ENCODE measurements at regions not wholly inside any gene's neighbourhood (a gene's known extent, or its start where the extent isn't known, plus 50 kb on each side); places are given as distances from the start of the nearest gene placed in this dataset.

- no peaks in the 10 kb centered on the region for H3K79me2 ChIP-seq (ENCODE audit: control insufficient read depth in 1 of 2, insufficient read depth in 2 of 2, low read length in 2 of 2)
- H2AK5ac ChIP-seq (ENCODE audit: low read depth, low read length): no peak overlapping the region
- H3K23ac ChIP-seq (ENCODE audit: insufficient read length): no peak overlapping the region
- H3K56ac ChIP-seq (replicated peaks; ENCODE audit: insufficient read length, low read depth, low read length): no peak overlapping the region
- no peak overlapping the region for H4K5ac ChIP-seq (ENCODE audit: insufficient read length, low read depth, low read length)
- H3K27me3 ChIP-seq (replicated peaks in 1 of 4; ENCODE audit: control insufficient read depth in 3 of 4, extremely low read depth in 1 of 4, insufficient read depth in 3 of 4, low read length in 3 of 4): 0 out of 7 replicates have a peak, but pooled peaks cover 0 to under 1% (median 0%) of the 10 kb centered on the region in 4 experiments
- H2BK20ac ChIP-seq (ENCODE audit: low read length): no peak overlapping the region
- H3K27ac ChIP-seq (ENCODE audit: low read depth, low read length): no peak overlapping the region
- ChIA-PET POLR2A (ENCODE audit: partially characterized antibody) (no interaction called here), CTCF (ENCODE audit: partially characterized antibody) (interaction anchor here (1.1 to 3.9 kb wide), 4 partner anchors 15 to 188 kb away, joined by 3 to 13 read pairs (median 4); no protein-coding TSS in a partner anchor)
- H2BK15ac ChIP-seq (ENCODE audit: low read length): no peak overlapping the region
- WGBS, 2 experiments (ENCODE audit: extremely low coverage in 1 of 2, insufficient coverage in 1 of 2, insufficient read length in 1 of 2, insufficient replicate concordance in 2 of 2, low coverage in 1 of 2, low lambda C conversion rate in 2 of 2, missing lambda C conversion rate in 1 of 2): 86% methylated on average over 3 of the region's 3 CpGs; no CpG with 5 or more reads in 1 of the 2 experiments
- H4K91ac ChIP-seq (replicated peaks; ENCODE audit: insufficient read length, low read length): no peak overlapping the region
- H4K20me1 ChIP-seq (replicated peaks in 1 of 2; ENCODE audit: control insufficient read depth in 1 of 2, insufficient read depth in 2 of 2, low read length in 2 of 2): no peaks in the 10 kb centered on the region
- no peak overlapping the region for H3K18ac ChIP-seq (ENCODE audit: extremely low read depth, low read length)
- H2BK120ac ChIP-seq (replicated peaks; ENCODE audit: low read depth, low read length): no peak overlapping the region
- H3K14ac ChIP-seq (ENCODE audit: insufficient read length): no peak overlapping the region
- no peak overlapping the region for H2BK5ac ChIP-seq (ENCODE audit: low read depth, low read length)
- FAIRE-seq: no peak
- H3K79me1 ChIP-seq (ENCODE audit: low read depth, low read length): no peaks in the 10 kb centered on the region
- no peaks in the 10 kb centered on the region for H3K36me3 ChIP-seq (ENCODE audit: control insufficient read depth in 2 of 4, insufficient read depth in 4 of 4, low read length in 3 of 4)
- no peak overlapping the region for H3K4me2 ChIP-seq (ENCODE audit: insufficient read depth in 1 of 2, low read depth in 2 of 2, low read length in 2 of 2)
- H2BK12ac ChIP-seq (ENCODE audit: low read depth, low read length): no peak overlapping the region
- no peaks in the 10 kb centered on the region for H3K9me3 ChIP-seq (ENCODE audit: insufficient read depth in 2 of 2, low read depth in 1 of 2, low read length in 1 of 2)
- H3K9ac ChIP-seq (replicated peaks in 1 of 4; ENCODE audit: extremely low read depth in 1 of 4, low read depth in 3 of 4, low read length in 3 of 4): no peak overlapping the region
- H2AFZ ChIP-seq (ENCODE audit: low read length): no peak overlapping the region
- no peak for DNase-seq (ENCODE audit: low read depth in 1 of 2, low spot score in 2 of 2)
- no peak overlapping the region for H3K4me3 ChIP-seq (ENCODE audit: extremely low read depth in 1 of 4, insufficient read depth in 2 of 4, low read depth in 3 of 4, low read length in 4 of 4)
- H3K23me2 ChIP-seq (ENCODE audit: low read depth, low read length): no peaks in the 10 kb centered on the region
- no peak overlapping the region for H3K4ac ChIP-seq (replicated peaks; ENCODE audit: insufficient read length, low read depth, low read length)
- H4K8ac ChIP-seq (ENCODE audit: extremely low read depth, insufficient read depth, low read length): no peak overlapping the region
- H3K4me1 ChIP-seq (replicated peaks in 1 of 4; ENCODE audit: control insufficient read depth in 3 of 4, insufficient read depth in 4 of 4, low read length in 3 of 4): 0 out of 7 replicates have a peak, but pooled peaks cover 0 to 4% (median 0%) of the 10 kb centered on the region in 4 experiments
- TF ChIP-seq TAF7 (optimal IDR thresholded peaks at IDR 0.05; ENCODE audit: borderline replicate concordance, low read depth, low read length) (no peak), E2F6 (IDR thresholded peaks at IDR 0.05) (no peak), CEBPB (IDR thresholded peaks at IDR 0.05; ENCODE audit: low read depth, low read length) (no peak), KDM4A (IDR thresholded peaks at IDR 0.05; ENCODE audit: low read depth, low read length, severe bottlenecking) (no peak), MAX (IDR thresholded peaks at IDR 0.05) (no peak), KDM5A (IDR thresholded peaks at IDR 0.05; ENCODE audit: low read length) (no peak), BCL11A (IDR thresholded peaks at IDR 0.05; ENCODE audit: low read depth in 2 of 2, low read length in 2 of 2) (no peak), BACH1 (IDR thresholded peaks at IDR 0.05; ENCODE audit: low read length) (no peak), PHF8 (conservative IDR thresholded peaks at IDR 0.05; ENCODE audit: low read depth, low read length) (no peak), SIN3A (conservative IDR thresholded peaks at IDR 0.05 in 1 of 2, IDR thresholded peaks at IDR 0.05 in 1 of 2; ENCODE audit: low read depth in 1 of 2, low read length in 2 of 2) (no peak), CTCF (IDR thresholded peaks at IDR 0.05; ENCODE audit: control extremely low read depth in 1 of 3, insufficient read depth in 1 of 3, low read depth in 1 of 3, low read length in 3 of 3) (no peak)
Observed at GRCh38 chr1:67577646-67578045, 107.4 kb upstream of the GADD45A start.

Data from H1 (cell line).